CD14-positive monocyte (primary cell): ENCODE measurements at regions not wholly inside any gene's neighbourhood (a gene's known extent, or its start where the extent isn't known, plus 50 kb on each side); places are given as distances from the start of the nearest gene placed in this dataset.

ENCODE experiments used
- DNase-seq, 3 donors: peaks; one replicate each; pipeline ENCODE4 v3.0.0-alpha.2; 2011 to 2022
- H2AFZ ChIP-seq: 2 replicates; pipeline ENCODE4 v1.6.0; 2012; ENCODE audit warnings: mild to moderate bottlenecking, low read depth, low read length, inconsistent platforms; ENCODE audit not compliant: insufficient read depth, poor library complexity, severe bottlenecking
- H3K27ac ChIP-seq, 2 donors: 1 replicate in 1 of 2; 2 replicates in 1 of 2; pipeline ENCODE4 v1.5.1; 2012 to 2013; ENCODE audit warnings: low read length in 2 of 2, control low read depth in 1 of 2, inconsistent platforms in 1 of 2, low read depth in 1 of 2, mild to moderate bottlenecking in 1 of 2
- H3K27me3 ChIP-seq, 2 donors: one replicate each; pipeline versions ENCODE4 v1.6.0 to v1.6.1; 2011 to 2013; ENCODE audit warnings: low read length in 2 of 2; ENCODE audit not compliant: control insufficient read depth in 2 of 2, insufficient read depth in 2 of 2
- H3K36me3 ChIP-seq, 2 donors: replicated peaks in 1 of 2; 1 replicate in 1 of 2; 2 replicates in 1 of 2; pipeline versions ENCODE4 v1.5.1 to v1.6.1; 2012 to 2013; ENCODE audit warnings: low read length in 2 of 2, control low read depth in 1 of 2, inconsistent platforms in 1 of 2, mild to moderate bottlenecking in 1 of 2; ENCODE audit not compliant: insufficient read depth in 2 of 2, control insufficient read depth in 1 of 2
- H3K4me1 ChIP-seq, 2 donors: 1 replicate in 1 of 2; 2 replicates in 1 of 2; pipeline versions ENCODE4 v1.5.1 to v1.6.1; 2012 to 2013; ENCODE audit warnings: low read length in 2 of 2, control low read depth in 1 of 2, inconsistent platforms in 1 of 2, mild to moderate bottlenecking in 1 of 2, moderate library complexity in 1 of 2; ENCODE audit not compliant: insufficient read depth in 2 of 2, control insufficient read depth in 1 of 2
- H3K4me2 ChIP-seq: replicated peaks from 2 replicates; pipeline ENCODE3; 2012; ENCODE audit warnings: low read length, moderate library complexity, mild to moderate bottlenecking; ENCODE audit not compliant: poor library complexity, severe bottlenecking; ENCODE audit errors: extremely low read depth
- H3K4me3 ChIP-seq, 3 experiments: fragments of 200-600 bp in 1 of 3; sonication (generic) in 1 of 3; replicated peaks in 1 of 3; 1 replicate in 2 of 3; 2 replicates in 1 of 3; pipeline ENCODE4 v1.5.1; 2011 to 2013; ENCODE audit warnings: low read length in 3 of 3, mild to moderate bottlenecking in 3 of 3, control low read depth in 2 of 3, low read depth in 2 of 3, inconsistent platforms in 1 of 3, moderate library complexity in 1 of 3
- H3K79me2 ChIP-seq: 2 replicates; pipeline ENCODE4 v1.6.0; 2012; ENCODE audit warnings: mild to moderate bottlenecking, control low read depth, inconsistent platforms, low read length, moderate library complexity; ENCODE audit not compliant: insufficient read depth
- H3K9ac ChIP-seq: 2 replicates; pipeline ENCODE4 v1.6.0; 2017; ENCODE audit warnings: low read length, mild to moderate bottlenecking; ENCODE audit not compliant: insufficient read depth, poor library complexity, severe bottlenecking
- H3K9me3 ChIP-seq, 2 donors: replicated peaks in 1 of 2; 1 replicate in 1 of 2; 2 replicates in 1 of 2; pipeline versions ENCODE4 v1.5.1 to v1.6.1; 2012 to 2013; ENCODE audit warnings: low read length in 2 of 2, control low read depth in 1 of 2; ENCODE audit not compliant: control insufficient read depth in 1 of 2, insufficient read depth in 1 of 2
- H4K20me1 ChIP-seq: 2 replicates; pipeline ENCODE4 v1.6.0; 2012; ENCODE audit warnings: mild to moderate bottlenecking, low read length, control low read depth, moderate library complexity; ENCODE audit not compliant: insufficient read depth
- H3K27ac Mint-ChIP-seq, 7 donors: one replicate each; pipeline ENCODE4 v1.8.0; 2020; ENCODE audit warnings: mild to moderate bottlenecking in 7 of 7, mixed read lengths in 7 of 7, moderate library complexity in 6 of 7, inconsistent platforms in 2 of 7
- H3K27me3 Mint-ChIP-seq, 3 donors: one replicate each; pipeline ENCODE4 v1.8.0; 2021 to 2022; ENCODE audit warnings: low read depth in 3 of 3, mild to moderate bottlenecking in 3 of 3, mixed read lengths in 3 of 3, moderate library complexity in 3 of 3, inconsistent platforms in 1 of 3
- H3K36me3 Mint-ChIP-seq, 2 donors: one replicate each; pipeline ENCODE4 v1.8.0; 2020; ENCODE audit warnings: mixed read lengths in 2 of 2, inconsistent platforms in 1 of 2, mild to moderate bottlenecking in 1 of 2
- H3K4me1 Mint-ChIP-seq: one replicate; pipeline ENCODE4 v1.8.0; 2020; ENCODE audit warnings: mild to moderate bottlenecking, mixed read lengths
- H3K4me3 Mint-ChIP-seq, 2 donors: one replicate each; pipeline ENCODE4 v1.8.0; 2020; ENCODE audit warnings: mild to moderate bottlenecking in 2 of 2, mixed read lengths in 2 of 2, moderate library complexity in 1 of 2
- H3K9me3 Mint-ChIP-seq, 7 donors: one replicate each; pipeline ENCODE4 v1.8.0; 2020 to 2022; ENCODE audit warnings: mixed read lengths in 7 of 7, mild to moderate bottlenecking in 6 of 7, moderate library complexity in 6 of 7, inconsistent platforms in 2 of 7
- WGBS: methylation state at CpG from one replicate; pipeline ENCODE4 v1.1.5; 2013; ENCODE audit warnings: missing lambda C conversion rate; ENCODE audit not compliant: insufficient coverage; 5-methylcytosine and 5-hydroxymethylcytosine counted together
- intact Hi-C, 2 donors: fragments of 100-400 bp; cut with micrococcal nuclease; formaldehyde crosslinking; loops; one replicate each; pipeline versions ENCODE4 v1.15.0 to v1.15.1; 2023
- TF ChIP-seq, protein P1 (sequence below): fragments of 200-600 bp; IDR thresholded peaks from one replicate; pipeline ENCODE4 v1.8.0; 2022; ENCODE audit warnings: antibody characterized with exemption, mild to moderate bottlenecking

DNA sequence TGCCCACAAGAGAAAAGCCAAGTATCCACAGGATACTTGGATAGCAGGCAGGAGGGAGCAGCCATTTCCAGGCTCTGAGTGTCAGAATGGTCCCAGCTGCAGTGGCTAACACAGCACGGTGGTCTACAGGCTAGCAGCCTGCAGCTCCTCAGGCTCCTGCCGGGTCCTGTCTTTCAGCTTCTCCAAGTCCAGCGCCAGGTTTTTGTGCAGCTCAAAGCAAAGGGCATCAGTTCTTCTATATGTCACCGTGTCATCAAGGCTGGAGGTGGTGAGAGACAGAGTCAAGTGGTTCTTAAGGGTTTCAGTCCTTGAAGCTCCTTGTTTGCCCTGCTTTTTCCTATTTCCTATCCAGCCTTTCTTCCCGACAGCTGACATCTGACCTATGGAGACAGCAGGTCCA lies 188.6 kb downstream of the NUFIP1 start:
- H3K36me3 ChIP-seq: no peaks in the 10 kb centered on the region
- Mint-ChIP-seq H3K27ac (no peak overlapping the region), H3K9me3 (peaks cover 0 to 6% (median 0%) of the 10 kb centered on the region in 7 donors), H3K4me3 (no peak overlapping the region), H3K36me3 (no peaks in the 10 kb centered on the region), H3K4me1 (peaks cover 11% of the 10 kb centered on the region), H3K27me3 (peaks cover 2 to 6% (median 3%) of the 10 kb centered on the region in 3 donors)
- no peak overlapping the region for H3K4me3 ChIP-seq
- intact Hi-C loops: no loop called here
- no peak for DNase-seq
- H3K9ac ChIP-seq: no peak overlapping the region
- no peaks in the 10 kb centered on the region for H4K20me1 ChIP-seq
- H2AFZ ChIP-seq: no peak overlapping the region
- H3K9me3 ChIP-seq: no peaks in the 10 kb centered on the region
- H3K27ac ChIP-seq: no peak overlapping the region
- H3K79me2 ChIP-seq: no peaks in the 10 kb centered on the region
- H3K4me2 ChIP-seq: no peak overlapping the region
- WGBS: 93% methylated on average over 3 of the region's 5 CpGs
- H3K27me3 ChIP-seq: no peaks in the 10 kb centered on the region
- TF ChIP-seq, protein P1, sequence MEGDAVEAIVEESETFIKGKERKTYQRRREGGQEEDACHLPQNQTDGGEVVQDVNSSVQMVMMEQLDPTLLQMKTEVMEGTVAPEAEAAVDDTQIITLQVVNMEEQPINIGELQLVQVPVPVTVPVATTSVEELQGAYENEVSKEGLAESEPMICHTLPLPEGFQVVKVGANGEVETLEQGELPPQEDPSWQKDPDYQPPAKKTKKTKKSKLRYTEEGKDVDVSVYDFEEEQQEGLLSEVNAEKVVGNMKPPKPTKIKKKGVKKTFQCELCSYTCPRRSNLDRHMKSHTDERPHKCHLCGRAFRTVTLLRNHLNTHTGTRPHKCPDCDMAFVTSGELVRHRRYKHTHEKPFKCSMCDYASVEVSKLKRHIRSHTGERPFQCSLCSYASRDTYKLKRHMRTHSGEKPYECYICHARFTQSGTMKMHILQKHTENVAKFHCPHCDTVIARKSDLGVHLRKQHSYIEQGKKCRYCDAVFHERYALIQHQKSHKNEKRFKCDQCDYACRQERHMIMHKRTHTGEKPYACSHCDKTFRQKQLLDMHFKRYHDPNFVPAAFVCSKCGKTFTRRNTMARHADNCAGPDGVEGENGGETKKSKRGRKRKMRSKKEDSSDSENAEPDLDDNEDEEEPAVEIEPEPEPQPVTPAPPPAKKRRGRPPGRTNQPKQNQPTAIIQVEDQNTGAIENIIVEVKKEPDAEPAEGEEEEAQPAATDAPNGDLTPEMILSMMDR: no peak
- H3K4me1 ChIP-seq: peaks cover 9 to 12% of the 10 kb centered on the region in 2 donors

DNA sequence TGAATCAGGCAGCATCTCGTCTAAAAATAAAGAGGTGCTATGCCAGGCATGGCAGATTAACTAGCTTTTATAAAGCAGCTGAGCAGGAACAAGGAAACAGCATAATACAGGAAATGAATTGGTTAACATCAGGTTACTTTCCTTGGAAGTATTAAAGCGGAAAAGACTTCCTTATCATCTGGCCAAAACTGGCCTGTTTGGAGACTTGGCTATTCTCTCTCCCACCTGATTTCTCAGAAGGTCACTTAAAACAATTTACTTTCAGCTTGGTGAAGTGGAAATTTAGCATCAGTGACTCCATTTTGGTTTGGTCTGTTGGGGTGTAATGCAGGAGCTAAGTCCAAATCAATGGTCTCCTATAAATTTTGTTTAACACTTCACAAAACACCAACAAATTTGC lies 191.6 kb downstream of the NUFIP1 start:
- Histone ChIP-seq H3K9ac (no peak overlapping the region), H3K27me3 (no peaks in the 10 kb centered on the region), H3K9me3 (no peaks in the 10 kb centered on the region), H2AFZ (no peak overlapping the region), H3K4me1 (peaks cover 9 to 11% of the 10 kb centered on the region in 2 donors), H3K4me2 (no peak overlapping the region), H3K36me3 (no peaks in the 10 kb centered on the region), H3K27ac (no peak overlapping the region), H3K79me2 (no peaks in the 10 kb centered on the region), H3K4me3 (no peak overlapping the region), H4K20me1 (no peaks in the 10 kb centered on the region)
- Mint-ChIP-seq H3K27me3 (peaks cover 2 to 4% (median 3%) of the 10 kb centered on the region in 3 donors), H3K4me3 (no peak overlapping the region), H3K36me3 (no peaks in the 10 kb centered on the region), H3K4me1 (peaks cover 10% of the 10 kb centered on the region), H3K27ac (no peak overlapping the region), H3K9me3 (peaks cover 0 to 9% (median 7%) of the 10 kb centered on the region in 7 donors)
- DNase-seq: no peak
- TF ChIP-seq, protein P1: no peak
- WGBS: no CpG with 5 or more reads among the region's 2 CpGs
- intact Hi-C loops: no loop called here
